OCI-M1 (cell line): ENCODE measurements at regions not wholly inside any gene's neighbourhood (a gene's known extent, or its start where the extent isn't known, plus 50 kb on each side); places are given as distances from the start of the nearest gene placed in this dataset.
"Not testable (repeated sequence)": the region's sequence is repeated elsewhere in the genome, so short reads cannot be mapped to it uniquely, and the experiment has no call there.

Source experiments
- DNase-seq: peaks from one replicate; lab custom pipeline; 2025; lab: John Stamatoyannopoulos, UW

DNA sequence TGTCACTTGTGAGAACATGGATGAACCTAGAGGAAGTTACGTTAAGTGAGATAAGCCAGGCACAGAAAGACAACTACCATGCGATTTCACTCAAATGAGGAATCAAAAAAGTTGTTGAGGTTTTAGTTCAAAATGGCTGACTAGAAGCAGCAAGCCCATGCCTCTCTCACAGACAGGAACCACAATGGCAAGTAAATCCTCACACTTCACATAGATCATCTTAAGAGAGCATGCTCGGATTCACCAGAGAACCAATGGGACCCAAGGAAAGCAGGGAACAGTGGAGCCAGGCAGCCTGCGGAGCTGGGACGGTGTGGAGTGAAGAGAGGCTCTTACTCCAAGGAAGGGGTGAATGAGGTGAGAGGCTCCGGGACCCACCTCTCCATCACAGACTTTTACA, 581.0 kb downstream of the UQCRFS1 start:
- DNase-seq: no peak

DNA sequence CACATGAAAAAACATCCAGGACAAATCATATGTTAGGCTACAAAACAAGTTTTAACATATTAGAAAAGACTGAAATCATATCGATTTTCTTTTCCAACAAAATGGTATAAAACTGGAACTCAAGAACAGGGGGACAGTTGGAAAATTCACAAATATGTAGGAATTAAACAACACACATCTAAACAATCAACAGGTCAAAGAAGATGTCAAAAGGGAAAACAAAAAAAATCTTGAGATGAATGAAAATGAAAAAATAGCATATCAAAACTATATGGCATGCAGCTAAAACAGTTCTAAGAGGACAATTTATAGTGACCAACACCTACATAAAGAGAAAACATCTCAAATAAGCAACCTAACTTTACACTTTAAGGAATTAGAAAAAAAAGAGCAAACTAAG, 585.3 kb downstream of the UQCRFS1 start:
- no peak for DNase-seq

DNA sequence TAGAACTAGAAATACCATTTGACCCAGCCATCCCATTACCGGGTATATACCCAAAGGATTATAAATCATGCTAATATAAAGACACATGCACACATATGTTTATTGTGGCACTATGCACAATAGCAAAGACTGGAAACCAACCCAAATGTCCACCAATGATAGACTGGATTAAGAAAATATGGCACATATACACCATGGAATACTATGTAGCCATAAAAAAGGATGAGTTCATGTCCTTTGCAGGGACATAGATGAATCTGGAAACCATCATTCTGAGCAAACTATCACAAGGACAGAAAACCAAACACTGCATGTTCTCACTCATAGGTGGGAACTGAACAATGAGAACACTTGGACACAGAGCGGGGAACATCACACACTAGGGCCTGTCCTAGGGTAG, 586.5 kb downstream of the UQCRFS1 start:
- not testable (repeated sequence) for DNase-seq

DNA sequence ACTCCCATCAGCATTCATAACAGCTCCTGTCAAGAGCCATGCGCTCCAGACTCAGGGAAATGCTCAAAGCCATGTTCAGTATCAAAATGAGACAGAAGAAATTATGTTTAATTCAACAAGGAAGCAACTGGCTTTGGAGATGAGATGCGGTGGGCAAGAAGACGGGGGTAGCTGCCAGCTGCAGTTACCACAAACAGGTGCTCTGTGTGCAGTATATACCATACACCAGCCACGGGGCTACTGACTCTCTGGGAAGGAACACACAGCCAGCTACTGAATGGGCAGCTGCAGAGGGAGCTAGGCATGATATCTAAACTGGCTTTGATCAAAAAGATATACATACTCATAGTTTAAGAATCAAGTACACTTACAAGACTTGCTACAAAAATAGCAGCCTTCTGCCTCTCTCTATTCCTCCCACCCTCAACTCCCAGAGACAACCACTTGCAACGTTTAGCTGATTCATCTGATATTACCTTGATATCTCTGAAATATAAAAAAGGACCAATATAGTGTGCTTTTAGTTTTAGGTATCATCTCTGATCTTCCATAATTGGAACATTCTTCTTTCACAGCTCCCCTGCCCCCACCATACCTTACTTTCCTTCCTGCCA, 593.0 kb downstream of the UQCRFS1 start:
- no peak for DNase-seq

DNA sequence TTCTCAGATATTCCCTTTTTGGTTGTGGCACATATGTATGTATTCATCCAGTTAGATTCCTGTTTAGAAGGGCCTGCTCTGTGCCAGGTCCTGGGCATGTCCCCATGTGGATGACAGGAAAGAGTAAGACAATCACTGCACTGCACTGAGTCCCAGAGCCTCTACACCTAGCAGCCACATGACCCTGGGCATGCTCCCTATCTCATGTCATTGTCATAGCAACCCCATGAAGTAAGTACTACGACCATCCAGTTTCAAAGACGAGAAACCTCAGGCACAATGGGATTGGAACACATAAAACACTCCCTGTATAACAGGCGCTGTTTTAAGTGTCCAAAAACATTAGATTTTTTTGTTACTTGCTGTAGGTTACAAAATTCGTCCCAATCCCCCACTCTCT, 594.4 kb downstream of the UQCRFS1 start:
- DNase-seq: no peak

DNA sequence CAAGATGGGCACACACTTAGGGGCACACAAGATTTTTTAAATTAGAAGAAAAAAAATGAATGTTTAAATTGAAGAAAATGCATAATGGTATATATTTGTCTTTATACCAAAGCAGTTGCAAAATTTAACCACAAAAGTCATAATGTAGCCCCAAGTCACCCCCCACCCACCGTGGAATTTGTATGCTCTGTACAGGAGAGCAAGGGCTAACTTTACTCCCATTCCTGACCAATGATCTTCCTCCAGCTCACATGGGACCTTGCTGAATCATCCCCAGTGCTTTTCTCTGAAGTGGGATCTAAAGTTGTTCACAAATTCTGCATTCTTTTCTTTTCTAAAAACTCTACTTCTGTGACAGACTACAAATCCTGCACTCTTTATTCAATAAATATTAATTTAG, 597.0 kb downstream of the UQCRFS1 start:
- DNase-seq: peak; percentile 77

DNA sequence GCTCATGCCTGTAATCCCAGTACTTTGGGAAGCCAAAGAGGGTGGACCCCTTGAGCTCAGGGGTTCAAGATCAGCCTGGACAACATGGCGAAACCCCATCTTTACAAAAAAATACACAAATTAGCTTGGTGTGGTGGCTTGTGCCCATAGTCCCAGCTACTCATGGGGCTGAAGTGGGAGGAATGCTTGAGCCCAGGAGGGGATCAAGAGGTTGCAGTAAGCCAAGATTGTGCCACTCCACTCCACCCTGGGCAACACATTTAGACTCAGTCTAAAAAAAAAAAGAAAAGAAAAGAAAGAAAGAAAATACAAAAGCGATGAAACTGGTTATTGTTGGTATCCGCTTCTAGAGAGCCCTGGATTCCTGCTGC, 597.4 kb downstream of the UQCRFS1 start:
- peak; percentile 77 for DNase-seq

DNA sequence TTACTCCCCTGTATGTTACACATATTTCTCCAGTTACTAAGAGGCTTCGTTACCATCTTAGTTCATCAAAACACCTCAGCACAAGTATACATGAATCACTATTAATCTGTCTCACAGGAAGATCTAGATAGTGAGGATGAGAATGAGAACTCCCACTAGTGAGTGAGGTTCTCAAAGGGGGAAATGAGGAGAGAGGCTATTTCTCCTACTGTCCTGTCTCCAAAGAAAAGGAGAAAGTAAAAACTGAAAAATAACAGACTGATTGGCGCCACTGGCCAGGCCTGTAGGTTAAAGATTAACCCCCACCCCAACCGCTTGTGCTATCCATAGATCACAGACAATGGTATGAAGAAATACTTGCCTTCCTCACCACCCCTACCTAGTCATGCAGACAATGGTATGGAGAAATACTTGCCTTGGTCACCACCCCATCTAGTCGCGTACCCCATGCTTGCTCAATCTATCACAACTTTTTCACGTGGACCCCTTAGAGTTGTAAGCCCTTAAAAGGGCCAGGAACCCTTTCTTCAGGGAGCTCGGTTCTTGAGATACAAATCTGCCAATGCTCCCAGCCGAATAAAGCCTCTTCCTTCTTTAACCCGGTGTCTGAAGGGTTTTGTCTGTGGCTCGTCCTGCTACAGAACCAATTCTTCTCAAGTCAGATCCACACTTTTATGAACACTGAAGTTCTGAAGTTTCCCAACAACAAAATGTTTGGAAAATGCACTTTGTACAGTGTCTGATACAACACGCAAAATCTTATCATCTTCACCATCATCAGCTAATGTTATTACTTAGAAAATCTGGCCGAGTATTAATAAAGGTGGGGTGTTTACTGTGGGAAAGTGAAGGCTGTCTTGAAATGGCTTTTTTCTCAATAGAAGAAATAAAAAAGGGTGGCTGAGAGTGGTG, 598.1 kb downstream of the UQCRFS1 start:
- DNase-seq: peak; percentile 90

DNA sequence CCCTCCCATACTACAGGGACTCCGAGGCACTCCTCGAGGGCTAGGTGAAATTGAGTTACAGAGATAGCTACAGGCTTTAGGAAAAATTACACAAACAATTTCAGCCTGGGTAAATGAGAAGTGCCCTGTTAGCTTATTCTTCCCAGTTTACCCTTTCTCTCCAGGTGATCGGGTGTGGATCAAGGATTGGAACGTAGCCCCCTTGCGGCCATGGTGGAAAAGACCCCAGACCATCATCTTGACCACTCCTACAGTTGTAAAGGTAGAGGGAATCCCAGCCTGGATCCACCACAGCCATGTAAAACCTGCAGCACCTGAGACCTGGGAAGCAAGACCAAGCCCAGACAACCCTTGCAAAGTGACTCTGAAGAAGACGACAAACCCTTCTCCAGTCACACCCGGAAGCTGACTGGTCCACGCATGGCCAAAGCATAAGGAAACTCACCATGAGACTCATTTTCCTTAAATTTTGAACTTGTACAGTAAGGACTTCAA, 600.6 kb downstream of the UQCRFS1 start:
- no peak for DNase-seq

DNA sequence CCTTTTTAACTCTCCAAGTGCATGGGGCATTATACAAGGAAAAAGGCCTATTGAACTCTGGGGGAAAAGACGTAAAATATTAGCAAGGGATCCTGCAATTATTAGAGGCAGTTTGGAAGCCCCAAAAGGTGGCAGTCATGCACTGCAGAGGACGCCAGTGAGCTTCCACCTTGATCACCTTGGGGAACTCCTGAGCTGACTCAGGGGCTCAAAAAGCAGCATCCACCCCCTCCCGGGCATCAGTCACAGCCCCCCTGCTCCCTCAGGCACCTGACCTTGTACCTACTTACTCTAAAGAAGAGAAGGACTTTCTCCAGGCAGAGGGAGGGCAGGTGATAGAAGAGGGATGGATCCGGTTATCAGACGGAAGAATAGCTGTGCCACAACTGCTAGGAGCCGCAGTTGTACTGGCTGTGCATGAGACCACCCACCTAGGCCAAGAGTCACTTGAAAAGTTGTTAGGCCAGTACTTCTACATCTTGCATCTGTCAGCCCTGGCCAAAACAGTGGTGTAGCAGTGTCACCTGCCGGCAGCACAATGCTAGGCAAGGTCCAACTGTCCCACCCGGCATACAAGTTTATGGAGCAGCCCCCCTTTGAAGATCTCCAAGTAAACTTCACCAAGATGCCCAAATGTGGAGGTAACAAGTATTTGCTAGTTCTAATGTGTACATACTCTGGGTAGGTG, 601.6 kb downstream of the UQCRFS1 start:
- DNase-seq: peak; percentile 47

DNA sequence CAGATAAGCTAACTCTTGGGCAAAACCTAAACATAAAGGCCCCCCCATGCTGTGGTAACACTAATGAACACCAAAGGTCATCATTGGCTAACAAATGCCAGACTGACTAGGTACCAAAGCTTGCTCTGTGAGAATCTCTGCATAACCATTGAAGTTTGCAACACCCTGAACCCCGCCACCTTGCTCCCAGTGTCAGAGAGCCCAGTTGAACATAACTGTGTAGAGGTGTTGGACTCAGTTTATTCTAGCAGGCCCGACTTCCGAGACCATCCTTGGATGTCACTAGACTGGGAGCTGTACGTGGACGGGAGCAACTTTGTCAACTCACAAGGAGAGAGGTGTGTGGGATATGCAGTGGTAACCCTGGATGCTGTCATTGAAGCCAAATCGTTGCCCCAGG, 602.2 kb downstream of the UQCRFS1 start:
- peak; percentile 51 for DNase-seq

DNA sequence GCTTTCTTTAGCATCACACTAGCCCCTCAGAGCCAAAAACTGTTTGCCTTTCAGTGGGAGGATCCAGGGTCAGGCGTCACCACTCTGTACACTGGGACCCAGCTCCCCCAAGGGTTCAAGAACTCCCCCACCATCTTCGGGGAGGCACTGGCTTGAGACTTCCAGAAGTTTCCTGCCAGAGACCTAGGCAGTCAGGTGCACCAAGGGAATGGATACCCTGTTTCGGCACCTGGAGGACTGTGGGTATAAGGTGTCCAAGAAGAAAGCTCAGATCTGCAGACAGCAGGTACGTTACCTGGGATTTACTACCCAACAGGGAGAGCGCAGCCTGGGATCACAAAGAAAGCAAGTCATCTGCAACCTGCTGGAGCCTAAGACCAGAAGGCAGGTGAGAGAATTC, 603.0 kb downstream of the UQCRFS1 start:
- no peak for DNase-seq

DNA sequence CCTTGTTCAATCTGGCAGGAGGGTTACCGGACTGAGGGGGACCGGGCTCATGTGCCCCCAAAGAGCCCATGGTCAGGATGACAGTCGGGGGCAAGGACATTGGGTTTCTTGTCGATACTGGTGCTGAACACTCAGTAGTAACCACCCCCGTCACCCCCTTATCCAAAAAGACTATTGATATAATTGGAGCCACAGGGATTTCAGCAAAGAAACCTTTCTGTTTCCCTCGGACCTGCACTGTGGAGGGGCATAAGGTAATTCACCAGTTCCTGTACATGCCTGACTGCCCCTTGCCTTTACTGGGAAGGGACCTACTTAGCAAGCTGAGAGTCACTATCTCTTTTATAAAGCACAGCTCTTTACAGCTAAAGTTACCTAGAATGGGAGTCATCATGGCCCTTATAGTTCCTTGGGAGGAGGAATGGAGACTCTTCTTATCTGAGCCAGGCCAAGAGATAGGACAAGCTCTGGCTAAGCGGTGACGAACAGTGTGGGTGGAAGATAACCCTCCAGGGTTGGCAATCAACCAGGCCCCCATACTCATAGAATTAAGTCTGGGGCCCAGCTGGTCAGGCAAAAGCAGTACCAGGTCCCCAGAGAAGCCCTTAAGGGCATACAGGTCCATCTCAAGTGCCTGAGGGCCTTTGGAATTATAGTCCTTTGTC, 603.7 kb downstream of the UQCRFS1 start:
- DNase-seq: peak; percentile 79

DNA sequence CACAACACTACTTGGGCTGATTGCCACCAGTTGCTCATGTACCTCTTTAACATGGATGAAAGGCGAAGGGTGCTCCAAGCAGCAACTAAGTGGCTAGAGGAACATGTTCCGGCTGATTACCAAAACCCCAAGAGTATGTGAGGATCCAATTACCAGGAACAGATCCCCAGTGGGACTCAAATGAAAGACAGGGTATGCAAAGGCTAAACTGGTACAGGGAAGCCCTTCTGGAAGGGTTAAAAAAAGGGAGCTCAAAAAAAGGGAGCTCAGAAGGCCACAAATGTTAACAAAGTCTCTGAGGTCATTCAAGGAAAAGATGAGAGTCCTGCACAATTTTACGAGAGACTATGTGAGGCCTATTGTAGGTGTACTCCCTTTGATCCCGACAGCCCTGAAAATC, 604.7 kb downstream of the UQCRFS1 start:
- DNase-seq: peak; percentile 71

DNA sequence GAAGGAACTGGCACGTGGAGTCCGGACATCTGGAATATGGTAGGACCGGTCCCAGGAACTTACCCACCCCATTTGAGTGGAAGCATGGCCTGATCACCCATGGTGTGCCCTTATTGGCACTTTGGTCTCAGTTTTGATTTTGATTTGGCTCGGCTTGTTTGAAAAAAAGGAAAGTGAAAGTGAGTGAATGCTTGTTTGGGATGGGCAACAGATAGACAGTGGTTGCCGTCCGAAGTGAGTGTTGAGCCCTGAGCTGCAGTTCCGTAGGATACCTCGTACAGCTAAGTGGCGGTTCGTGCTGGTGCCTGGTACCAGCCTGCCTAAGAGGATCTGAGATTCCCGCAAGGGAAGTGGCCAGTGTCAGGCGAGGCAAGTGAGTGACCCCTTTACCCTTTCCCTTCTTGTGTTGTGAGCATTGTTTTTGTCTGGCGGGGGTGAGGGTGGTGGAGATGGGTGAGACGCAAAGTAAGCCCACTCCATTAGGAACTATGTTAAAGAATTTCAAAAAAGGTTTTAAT, 605.8 kb downstream of the UQCRFS1 start:
- peak; percentile 82 for DNase-seq

DNA sequence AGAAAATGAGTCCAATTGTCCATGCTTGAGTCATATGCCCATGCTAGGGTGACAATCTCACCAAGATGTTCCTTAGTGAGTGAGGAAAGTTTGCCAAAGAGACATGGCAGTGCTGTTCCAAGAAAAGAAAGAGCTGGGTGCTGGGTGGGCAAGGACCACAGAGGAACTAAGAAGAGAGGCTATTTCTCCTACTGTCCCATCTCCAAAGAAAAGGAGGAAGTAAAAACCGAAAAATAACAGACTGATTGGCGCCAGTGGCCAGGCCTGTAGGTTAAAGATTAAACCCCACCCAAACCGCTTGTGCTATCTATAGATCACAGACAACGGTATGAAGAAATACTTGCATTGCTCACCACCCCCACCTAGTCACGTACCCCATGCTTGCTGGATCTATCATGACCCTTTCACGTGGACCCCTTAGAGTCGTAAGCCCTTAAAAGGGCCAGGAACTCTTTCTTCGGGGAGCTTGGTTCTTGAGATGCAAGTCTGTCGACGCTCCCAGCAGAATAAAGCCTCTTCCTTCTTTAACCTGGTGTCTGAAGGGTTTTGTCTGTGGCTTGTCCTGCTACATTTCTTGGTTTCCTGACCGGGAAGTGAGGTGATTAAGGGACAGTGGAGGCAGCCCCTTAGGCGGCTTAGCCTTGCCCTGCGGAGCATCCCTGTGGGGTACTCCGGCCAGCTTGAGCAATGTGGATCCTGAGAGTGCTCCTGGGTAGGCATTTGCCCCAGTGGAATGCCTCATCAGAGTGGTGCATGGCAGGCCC, 606.5 kb downstream of the UQCRFS1 start:
- DNase-seq: peak; percentile 99

DNA sequence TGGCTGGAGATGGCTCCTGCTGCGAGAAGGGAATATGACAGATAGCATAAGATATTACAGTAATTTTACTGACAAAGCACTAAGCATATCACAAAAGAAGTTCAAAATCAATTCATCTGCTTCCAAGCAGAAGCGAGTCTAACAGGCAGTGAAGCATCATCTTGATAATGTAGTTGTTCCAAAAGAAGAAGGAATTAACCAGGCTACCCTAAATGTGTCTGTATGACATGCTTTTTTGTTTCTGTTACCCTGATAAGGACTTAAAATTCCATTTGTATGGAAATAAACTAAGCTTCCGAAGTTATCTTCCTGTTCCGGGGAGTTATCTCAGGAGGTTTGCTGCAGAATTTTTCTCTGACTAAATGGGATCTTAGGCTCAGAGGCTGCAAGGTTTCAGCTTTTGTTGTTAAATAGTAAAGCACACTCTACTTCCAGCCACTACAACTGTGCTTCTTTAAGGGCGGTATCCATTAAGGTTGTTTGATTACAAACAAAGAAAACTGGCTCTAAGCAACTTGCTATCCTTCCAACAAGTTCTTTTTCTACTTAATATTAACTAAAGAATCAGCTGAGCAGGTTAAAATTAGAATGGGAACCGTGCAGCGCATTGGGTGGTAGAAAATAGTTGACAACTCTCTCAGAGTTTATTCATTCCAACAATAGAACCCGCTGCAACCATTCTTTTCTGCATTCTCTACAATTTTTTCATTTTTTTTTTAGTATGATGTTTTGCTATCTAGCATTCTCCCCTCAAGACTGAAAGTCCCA, 607.3 kb downstream of the UQCRFS1 start:
- DNase-seq: peak; percentile 90

DNA sequence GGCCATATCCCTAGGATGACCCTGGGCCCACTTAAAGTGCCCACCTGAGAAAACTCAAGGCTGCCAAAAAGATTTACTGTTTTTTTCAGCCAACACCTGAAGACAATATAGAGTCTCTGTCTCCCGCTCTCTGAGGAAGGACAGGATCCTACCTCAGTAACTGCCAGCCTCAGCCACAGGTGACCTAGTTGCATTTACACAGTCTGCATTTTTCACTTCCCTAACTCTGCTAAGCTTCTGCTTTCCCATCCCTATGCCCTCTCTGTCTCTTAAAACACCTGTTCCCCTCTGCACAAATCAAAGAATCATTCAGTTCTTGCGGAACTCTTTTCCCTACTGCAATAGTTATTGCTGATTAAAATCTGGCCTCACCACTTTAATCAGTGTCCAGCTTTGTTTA, 609.5 kb downstream of the UQCRFS1 start:
- DNase-seq: peak; percentile 48

DNA sequence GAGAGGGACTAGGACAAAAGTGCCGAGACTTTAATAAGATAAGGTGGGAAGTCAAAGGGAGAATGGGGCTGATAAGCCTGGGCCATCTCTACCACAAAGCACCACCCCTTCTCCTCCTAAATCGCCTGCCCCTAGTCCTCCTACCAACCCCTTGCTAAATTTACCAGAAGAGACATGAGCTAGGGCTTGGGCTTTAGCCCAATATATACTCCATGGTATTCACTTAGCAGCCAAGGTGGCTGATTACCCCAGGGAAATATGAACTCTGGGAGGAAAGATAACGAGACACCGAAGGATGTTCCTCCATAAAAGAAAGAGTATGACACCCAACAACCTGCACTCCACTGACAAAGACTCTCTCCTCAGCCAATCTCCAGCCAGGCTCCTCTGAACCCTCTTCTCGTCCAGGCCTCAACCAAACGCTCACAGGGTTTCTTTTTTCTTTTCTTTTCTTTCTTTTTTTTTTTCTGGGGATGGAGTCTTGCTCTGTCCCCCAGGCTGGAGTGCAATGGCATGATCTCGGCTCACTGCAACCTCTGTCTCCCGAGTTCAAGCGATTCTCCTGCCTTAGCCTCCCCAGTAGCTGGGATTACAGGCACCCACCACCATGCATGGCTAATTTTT, 610.2 kb downstream of the UQCRFS1 start:
- peak; percentile 91 for DNase-seq
